SHP77 (cell line): ENCODE measurements at regions not wholly inside any gene's neighbourhood (a gene's known extent, or its start where the extent isn't known, plus 50 kb on each side); places are given as distances from the start of the nearest gene placed in this dataset.
A peak's percentile ranks its signal among the peaks of the same experiment; 100 is the strongest.
"Not testable (repeated sequence)": the region's sequence is repeated elsewhere in the genome, so short reads cannot be mapped to it uniquely, and the experiment has no call there.

ENCODE experiments used
- DNase-seq, 2 experiments: peaks; one replicate each; lab custom pipeline; 2025; lab: John Stamatoyannopoulos, UW

DNA sequence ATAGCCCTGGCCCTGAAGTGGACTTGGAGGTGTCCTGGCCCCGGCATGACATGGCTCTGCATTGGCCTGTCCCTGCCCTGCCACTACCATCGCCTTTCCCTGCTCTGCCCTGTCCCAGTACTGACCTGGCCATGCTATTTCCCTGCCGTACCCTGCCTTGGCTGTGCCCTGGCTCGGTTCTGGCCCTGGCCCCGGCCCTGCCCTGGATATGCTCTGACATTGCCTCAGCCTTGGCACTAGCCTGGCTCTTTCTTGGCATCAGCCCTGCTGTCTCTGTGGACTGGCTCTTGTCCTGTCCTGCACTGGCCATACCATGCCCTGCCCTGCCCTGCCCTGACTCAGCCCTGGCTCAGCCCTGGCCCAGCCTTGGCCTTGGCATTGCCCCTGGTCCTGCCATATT, 252.2 kb downstream of the TP53TG3F start:
- not testable (repeated sequence) for DNase-seq

DNA sequence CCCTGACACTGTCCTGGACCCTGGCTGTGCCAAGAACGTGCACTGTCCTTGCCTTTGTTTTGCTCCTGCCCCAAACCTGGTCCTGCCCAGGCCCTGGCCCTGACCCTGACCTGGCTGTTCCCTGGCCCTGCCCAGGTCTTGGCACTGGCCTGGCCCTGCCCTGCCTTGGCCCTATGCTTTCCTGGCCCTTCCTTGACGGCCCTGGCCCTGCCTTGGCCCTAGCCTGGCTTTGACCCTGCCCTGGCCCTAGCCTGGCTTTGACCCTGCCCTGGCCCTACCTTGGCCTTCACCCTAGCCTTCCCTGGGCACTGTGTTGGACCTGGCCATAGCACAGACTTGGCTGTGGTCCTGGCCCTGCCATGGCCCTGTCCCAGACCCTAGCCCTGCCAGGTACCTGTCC, 252.9 kb downstream of the TP53TG3F start:
- not testable (repeated sequence) for DNase-seq

DNA sequence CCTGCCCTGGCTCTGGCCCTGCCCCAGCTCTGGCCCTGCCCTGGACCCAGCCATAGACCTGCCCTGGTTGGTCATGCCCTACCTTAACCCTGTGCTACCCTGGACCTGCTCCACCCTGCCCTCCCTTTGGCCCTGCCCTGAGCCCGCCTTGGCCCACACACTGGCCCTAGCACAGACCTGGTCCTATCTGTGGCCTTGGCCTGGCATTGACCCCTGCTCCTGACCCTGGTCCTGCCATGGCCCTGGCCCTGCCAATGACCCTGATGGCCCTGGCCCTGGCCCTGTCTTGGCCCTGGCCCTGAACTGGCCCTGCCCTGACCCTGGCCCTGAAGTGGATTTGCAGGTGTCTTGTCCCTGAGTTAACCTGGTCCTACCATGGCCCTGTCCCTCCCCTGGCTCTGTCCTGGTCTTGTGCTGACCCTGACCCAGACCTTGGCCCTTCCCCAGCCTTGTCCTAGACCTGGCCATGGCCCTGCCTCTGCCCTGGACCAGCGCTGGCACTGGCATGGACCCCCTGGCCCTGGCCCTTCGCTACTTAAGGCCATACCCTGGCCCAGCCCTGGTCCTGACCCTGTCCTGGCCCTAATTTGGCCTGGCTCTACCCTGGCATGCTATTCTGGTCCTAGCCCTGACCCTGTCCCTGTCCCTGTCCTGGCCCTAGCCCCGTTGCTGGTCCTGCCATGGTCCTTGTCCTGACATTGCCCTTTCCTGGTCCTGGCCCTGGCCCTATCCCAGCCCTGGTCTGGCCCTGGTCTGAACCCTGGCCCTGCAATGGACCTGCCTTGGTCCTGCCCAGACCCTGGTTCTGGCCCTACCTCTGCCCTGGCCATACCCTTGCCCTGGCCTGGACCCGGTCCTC, 253.7 kb downstream of the TP53TG3F start:
- DNase-seq, result not testable (repeated sequence)

GRCh38 chr16:33713710-33714538, 254.5 kb downstream of the TP53TG3F start:
- DNase-seq, result not testable (repeated sequence)

GRCh38 chr16:33731167-33731566, 271.8 kb downstream of the TP53TG3F start:
- DNase-seq, result not testable (repeated sequence)

DNA sequence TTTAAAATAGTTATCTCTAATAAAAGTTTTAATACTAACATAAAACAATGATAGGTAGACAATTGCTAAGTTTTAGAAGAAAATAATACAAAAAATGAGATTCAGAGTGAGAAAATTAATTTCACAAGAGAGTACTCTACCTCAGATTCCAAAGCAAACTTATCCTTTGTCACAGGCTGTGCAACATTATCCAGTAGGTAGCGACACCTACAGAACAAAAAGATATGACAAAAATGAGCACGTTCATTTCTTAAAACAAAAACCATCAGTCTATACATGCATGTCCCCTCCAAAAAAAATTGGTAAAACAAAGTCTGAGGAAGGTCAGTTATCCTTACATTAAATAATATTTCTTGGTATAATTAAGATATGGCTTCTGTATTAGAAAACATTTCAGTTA, 275.2 kb downstream of the TP53TG3F start:
- DNase-seq, result not testable (repeated sequence)

DNA sequence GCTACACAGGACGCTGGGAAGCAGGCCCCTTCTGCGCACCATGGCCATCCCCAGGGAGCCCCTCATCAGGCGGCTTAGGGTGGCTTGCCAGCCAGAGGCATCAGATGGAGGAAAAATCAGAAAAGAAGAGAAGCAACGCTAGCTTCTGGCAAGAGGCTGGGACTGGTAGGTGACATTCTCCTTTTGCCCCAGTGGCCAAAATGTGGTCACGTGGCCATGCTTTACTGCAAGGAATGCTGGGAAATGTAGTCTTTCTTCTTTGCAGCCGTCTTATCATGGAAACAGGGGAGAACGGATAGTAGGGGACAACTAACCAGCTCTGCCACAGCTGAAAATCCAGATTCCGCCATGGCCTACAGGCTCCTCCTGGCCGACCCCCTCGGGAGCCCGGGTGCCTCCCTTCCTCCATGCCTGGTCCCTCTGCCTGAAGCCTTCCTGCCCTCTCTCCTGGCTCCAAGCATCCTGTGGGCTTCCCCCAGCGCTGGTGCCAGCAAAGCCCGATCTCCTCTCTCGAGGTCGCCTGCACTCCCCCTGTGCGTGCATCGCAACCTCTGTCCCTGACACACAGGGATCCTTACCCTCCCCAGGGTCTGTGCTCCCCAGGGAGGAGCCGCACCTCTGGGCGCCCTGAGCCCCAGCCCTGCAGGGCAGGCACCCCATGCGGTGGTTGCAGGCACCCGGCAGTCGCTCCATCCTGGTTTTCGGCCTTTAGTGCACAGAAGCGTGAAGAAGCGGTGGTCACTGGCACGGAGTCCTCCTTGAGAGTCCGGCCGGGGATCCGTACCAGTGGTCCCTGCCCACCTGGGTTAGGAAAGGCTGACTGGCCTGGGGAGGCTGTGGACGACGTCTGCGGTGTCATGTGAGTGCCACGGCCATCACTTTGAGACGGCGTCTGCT, 307.7 kb downstream of the TP53TG3F start:
- not testable (repeated sequence) for DNase-seq

DNA sequence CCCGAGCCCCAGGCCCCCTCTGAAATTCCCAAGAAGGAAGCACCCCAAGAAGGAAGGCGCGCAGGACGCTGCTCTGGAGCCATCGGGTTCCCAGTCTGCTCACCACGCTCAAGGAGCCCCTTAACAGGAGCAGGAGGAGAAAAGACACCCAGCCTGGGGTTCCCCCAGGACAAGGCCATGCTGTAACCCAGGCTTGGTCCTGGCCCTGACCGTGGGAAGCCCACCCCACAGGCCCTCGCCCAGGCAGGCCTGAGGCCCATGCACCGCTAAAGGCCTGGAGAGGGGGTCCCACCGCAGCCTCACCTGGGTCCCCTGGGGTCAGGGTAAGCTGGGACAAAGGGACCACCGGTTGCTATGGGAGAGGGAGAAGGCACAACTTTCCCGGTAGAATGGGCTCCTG, 309.3 kb downstream of the TP53TG3F start:
- DNase-seq, result not testable (repeated sequence)

DNA sequence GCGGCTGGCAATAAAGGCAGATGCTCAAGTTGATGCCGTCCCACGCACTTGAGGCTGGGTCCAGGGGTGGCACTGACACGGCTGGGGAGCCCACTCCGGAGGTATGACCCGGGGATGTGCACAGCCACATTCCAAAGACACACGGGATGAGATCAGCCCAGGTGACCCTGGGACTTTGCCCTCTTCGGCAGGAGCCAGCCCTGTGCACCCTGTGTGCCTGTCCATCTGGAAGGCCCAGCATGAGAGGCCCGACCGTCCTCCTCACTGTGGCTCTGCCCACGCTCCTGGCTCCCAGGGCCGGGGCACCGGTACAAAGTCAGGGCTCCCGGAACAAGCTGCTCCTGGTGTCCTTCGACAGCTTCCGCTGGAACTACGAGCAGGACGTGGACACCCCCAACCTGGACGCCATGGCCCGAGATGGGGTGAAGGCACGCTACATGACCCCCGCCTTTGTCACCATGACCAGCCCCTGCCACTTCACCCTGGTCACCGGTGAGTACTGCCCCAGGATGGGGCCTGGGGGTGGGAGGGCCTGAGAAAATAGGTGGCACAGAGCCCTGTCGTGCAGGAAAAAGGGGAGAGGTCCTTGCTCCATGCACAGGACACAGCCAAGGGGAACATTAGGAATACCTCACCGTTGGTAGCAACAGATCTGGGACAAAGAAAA, 309.9 kb downstream of the TP53TG3F start:
- not testable (repeated sequence) for DNase-seq

DNA sequence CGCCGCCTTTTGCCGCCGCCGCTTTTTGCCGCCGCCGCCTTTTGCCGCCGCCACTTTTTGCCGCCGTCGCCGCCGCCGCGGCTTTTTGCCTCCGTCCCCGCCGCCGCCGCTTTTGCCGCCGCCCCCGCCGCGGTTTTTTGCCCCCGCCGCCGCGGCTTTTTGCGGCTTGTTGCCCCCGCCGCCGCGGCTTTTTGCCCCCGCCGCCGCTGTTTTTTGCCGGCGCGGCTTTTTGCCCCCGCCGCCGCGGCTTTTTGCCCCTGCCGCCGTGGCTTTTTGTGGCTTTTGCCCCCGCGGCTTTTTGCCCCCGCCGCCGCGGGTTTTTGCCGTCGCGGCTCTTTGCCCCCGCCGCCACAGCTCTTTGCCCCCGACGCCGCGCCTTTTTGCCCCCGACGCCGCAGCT, 311.1 kb downstream of the TP53TG3F start:
- DNase-seq, result not testable (repeated sequence)

DNA sequence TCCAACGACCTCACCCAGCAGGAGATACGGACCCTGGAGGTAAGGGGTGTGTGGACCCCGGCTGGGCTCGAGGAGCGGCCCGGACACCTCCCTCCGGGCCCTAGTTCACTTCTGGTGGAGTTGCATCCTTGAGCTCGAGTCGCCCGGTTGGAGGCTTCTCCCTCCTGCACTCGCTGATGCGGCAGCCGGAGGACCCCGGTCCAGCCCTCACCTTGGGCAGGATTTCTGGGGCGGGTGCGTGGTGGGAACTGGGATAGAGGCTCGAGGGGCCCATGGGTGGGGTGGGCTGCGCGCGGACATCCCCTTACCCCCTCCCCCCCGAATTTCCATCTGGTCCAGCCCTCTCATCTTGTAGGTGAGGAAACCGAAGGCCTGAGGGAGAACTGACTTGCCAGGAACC, 311.8 kb downstream of the TP53TG3F start:
- not testable (repeated sequence) for DNase-seq

GRCh38 chr16:33773966-33774365, 314.6 kb downstream of the TP53TG3F start:
- not testable (repeated sequence) for DNase-seq

GRCh38 chr16:33774724-33775123, 315.3 kb downstream of the TP53TG3F start:
- not testable (repeated sequence) for DNase-seq

GRCh38 chr16:33816328-33816944, 357.0 kb downstream of the TP53TG3F start:
- not testable (repeated sequence) for DNase-seq

GRCh38 chr16:33824736-33825135, 365.3 kb downstream of the TP53TG3F start:
- DNase-seq, result not testable (repeated sequence)

GRCh38 chr16:33827522-33827921, 368.1 kb downstream of the TP53TG3F start:
- DNase-seq, result not testable (repeated sequence)

DNA sequence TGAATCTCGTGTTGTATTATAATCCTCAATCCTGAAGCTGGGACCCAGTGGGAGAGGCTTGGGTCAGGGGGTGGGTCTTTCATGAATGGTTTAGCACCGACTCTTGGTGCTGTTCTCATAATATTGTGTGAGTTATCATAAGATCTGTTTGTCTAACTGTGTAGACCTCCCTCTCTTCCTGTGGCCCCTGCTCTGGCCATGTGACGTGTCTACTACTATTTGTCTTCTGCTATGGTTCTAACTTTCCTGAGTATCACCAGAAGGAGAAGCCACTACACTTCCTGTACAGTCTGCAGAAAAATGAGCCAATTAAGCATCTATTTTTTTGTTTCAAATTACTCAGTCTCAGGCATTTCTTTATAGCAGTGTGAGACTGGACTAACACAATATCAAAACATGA, 379.7 kb downstream of the TP53TG3F start:
- DNase-seq, result not testable (repeated sequence)

DNA sequence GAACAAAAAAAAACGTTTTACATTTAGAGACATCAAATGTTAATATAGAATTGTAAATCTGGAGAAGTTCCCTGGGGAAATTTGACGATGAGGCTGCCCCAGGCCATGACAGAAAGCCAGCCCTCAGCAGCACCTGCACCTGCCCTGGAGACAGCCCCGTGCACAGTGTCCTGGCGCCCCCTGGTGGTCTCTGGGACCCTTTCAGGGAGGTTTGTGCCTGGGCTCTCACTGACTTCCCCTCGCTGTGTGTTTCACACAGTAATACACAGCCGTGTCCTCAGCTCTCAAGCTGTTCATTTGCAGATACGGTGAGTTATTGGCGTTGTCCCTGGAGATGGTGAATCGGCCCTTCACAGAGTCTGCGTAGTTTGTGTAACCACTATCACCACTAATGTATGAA, 385.1 kb downstream of the TP53TG3F start:
- peak; percentile 18 to 30 for DNase-seq
